WTC11 (cell line): ENCODE measurements at regions not wholly inside any gene's neighbourhood (a gene's known extent, or its start where the extent isn't known, plus 50 kb on each side); places are given as distances from the start of the nearest gene placed in this dataset.

Experiments used
- ATAC-seq: fragments of 200-7000 bp; cut with Tn5 transposase; 2 replicates; pipeline ENCODE4 v1.10.0; 2021; ENCODE audit warnings: mild to moderate bottlenecking, moderate library complexity
- CTCF ChIA-PET: fragments of 300-600 bp; sonication (Branson Sonifier 250); formaldehyde crosslinking; loops from one replicate; lab custom pipeline; 2021; ENCODE audit warnings: antibody characterized with exemption; lab: Charles Lee
- POLR2A ChIA-PET: fragments of 350-600 bp; sonication (Branson Sonifier 250); formaldehyde crosslinking; loops from one replicate; lab custom pipeline; 2021; ENCODE audit warnings: antibody characterized with exemption; lab: Charles Lee
- DNase-seq: peaks from one replicate; pipeline ENCODE4 v3.0.0; 2021; ENCODE audit warnings: low spot score
- H3K27ac Mint-ChIP-seq: 2 replicates; pipeline ENCODE4 v1.8.0; 2021; ENCODE audit warnings: mixed read lengths
- H3K27me3 Mint-ChIP-seq: 2 replicates; pipeline ENCODE4 v1.8.0; 2021; ENCODE audit warnings: low read depth, mild to moderate bottlenecking, moderate library complexity, mixed read lengths
- H3K36me3 Mint-ChIP-seq: 2 replicates; pipeline ENCODE4 v1.8.0; 2021; ENCODE audit warnings: mixed read lengths
- H3K4me1 Mint-ChIP-seq: 2 replicates; pipeline ENCODE4 v1.8.0; 2022; ENCODE audit warnings: mixed read lengths
- H3K4me3 Mint-ChIP-seq: 2 replicates; pipeline ENCODE4 v1.8.0; 2021; ENCODE audit warnings: mild to moderate bottlenecking, moderate library complexity, mixed read lengths
- H3K9me3 Mint-ChIP-seq: 2 replicates; pipeline ENCODE4 v1.8.0; 2021; ENCODE audit warnings: mixed read lengths
- ERG ChIP-seq: fragments of 250-450 bp; sonication (Bioruptor Pico); IDR thresholded peaks from 2 replicates; pipeline ENCODE4 v1.8.0; 2021; ENCODE audit warnings: mild to moderate bottlenecking
- FOXJ3 ChIP-seq: sonication (generic); formaldehyde crosslinking; IDR thresholded peaks from 2 replicates; pipeline ENCODE4 v1.9.0; 2021; ENCODE audit warnings: missing genetic modification reagents, mild to moderate bottlenecking, borderline replicate concordance
- FOXP1 ChIP-seq: sonication (generic); formaldehyde crosslinking; IDR thresholded peaks from 2 replicates; pipeline ENCODE4 v1.8.0; 2022; ENCODE audit warnings: missing genetic modification reagents, mild to moderate bottlenecking, moderate library complexity, borderline replicate concordance
- GRHL2 ChIP-seq: fragments of 250-450 bp; sonication (Bioruptor Pico); IDR thresholded peaks from 2 replicates; pipeline ENCODE4 v1.8.0; 2022; ENCODE audit warnings: mild to moderate bottlenecking, moderate library complexity; ENCODE audit not compliant: insufficient replicate concordance, severe bottlenecking
- NFYB ChIP-seq: sonication (generic); formaldehyde crosslinking; conservative IDR thresholded peaks from 2 replicates; pipeline ENCODE4 v1.8.0; 2022; ENCODE audit warnings: low read depth, missing genetic modification reagents
- OVOL2 ChIP-seq: fragments of 250-450 bp; sonication (Bioruptor Pico); IDR thresholded peaks from 2 replicates; pipeline ENCODE4 v1.9.0; 2021; ENCODE audit warnings: mild to moderate bottlenecking, borderline replicate concordance
- RORB ChIP-seq: fragments of 250-450 bp; sonication (Bioruptor Pico); IDR thresholded peaks from 2 replicates; pipeline ENCODE4 v1.9.0; 2021; ENCODE audit warnings: mild to moderate bottlenecking
- STAT6 ChIP-seq: sonication (generic); formaldehyde crosslinking; conservative IDR thresholded peaks from 2 replicates; pipeline ENCODE4 v1.8.1; 2023; ENCODE audit warnings: mild to moderate bottlenecking, low read depth, missing genetic modification reagents, moderate library complexity
- TEAD1 ChIP-seq: sonication (generic); formaldehyde crosslinking; IDR thresholded peaks from 2 replicates; pipeline ENCODE4 v1.8.0; 2022; ENCODE audit warnings: mild to moderate bottlenecking, missing genetic modification reagents
- USF2 ChIP-seq: sonication (generic); formaldehyde crosslinking; IDR thresholded peaks from 2 replicates; pipeline ENCODE4 v1.8.1; 2023; ENCODE audit warnings: mild to moderate bottlenecking, missing genetic modification reagents, moderate library complexity
- ZNF263 ChIP-seq: sonication (generic); formaldehyde crosslinking; IDR thresholded peaks from 2 replicates; pipeline ENCODE4 v1.8.1; 2022; ENCODE audit warnings: low read depth, mild to moderate bottlenecking, moderate library complexity, missing genetic modification reagents
- ZSCAN18 ChIP-seq: fragments of 250-450 bp; sonication (Bioruptor Pico); IDR thresholded peaks from 2 replicates; pipeline ENCODE4 v2.1.2; 2022; ENCODE audit warnings: mild to moderate bottlenecking, moderate library complexity
- TF ChIP-seq, protein P1 (sequence below): sonication (generic); formaldehyde crosslinking; IDR thresholded peaks from 2 replicates; pipeline ENCODE4 v1.8.1; 2023; ENCODE audit warnings: mild to moderate bottlenecking, missing genetic modification reagents
- TF ChIP-seq, protein P2 (sequence below): sonication (generic); formaldehyde crosslinking; IDR thresholded peaks from 2 replicates; pipeline ENCODE4 v1.8.1; 2023; ENCODE audit warnings: mild to moderate bottlenecking, missing genetic modification reagents
- TF ChIP-seq, protein P3 (sequence below): fragments of 250-450 bp; sonication (Bioruptor Pico); IDR thresholded peaks from 2 replicates; pipeline ENCODE4 v1.9.0; 2021; ENCODE audit warnings: mild to moderate bottlenecking, borderline replicate concordance
- TF ChIP-seq, protein P4 (sequence below): sonication (generic); formaldehyde crosslinking; IDR thresholded peaks from 2 replicates; pipeline ENCODE4 v1.8.0; 2023; ENCODE audit warnings: missing genetic modification reagents, mild to moderate bottlenecking, borderline replicate concordance

GRCh38 chr6:169034516-169035167 is 219.0 kb downstream of the THBS2 start:
- ChIA-PET POLR2A (no interaction called here), CTCF (no interaction called here)
- Mint-ChIP-seq H3K4me1 (0 out of 2 replicates have a peak, but pooled peaks cover under 1% of the 10 kb centered on the region), H3K4me3 (no peak overlapping the region), H3K36me3 (peaks cover 31% of the 10 kb centered on the region), H3K9me3 (peaks cover 42% of the 10 kb centered on the region), H3K27me3 (no peaks in the 10 kb centered on the region), H3K27ac (no peak overlapping the region)
- ATAC-seq (no peak), DNase-seq (no peak)
- TF ChIP-seq ZNF263 (CRISPR knock-in tag) (no peak), NFYB (CRISPR knock-in tag) (no peak), STAT6 (CRISPR knock-in tag) (no peak), ERG (CRISPR knock-in tag) (no peak), TEAD1 (CRISPR knock-in tag) (no peak), FOXP1 (CRISPR knock-in tag) (no peak), RORB (CRISPR knock-in tag) (no peak), OVOL2 (CRISPR knock-in tag) (no peak), ZSCAN18 (no peak), GRHL2 (CRISPR knock-in tag) (no peak), FOXJ3 (CRISPR knock-in tag) (no peak), USF2 (no peak)
- TF ChIP-seq, protein P1, sequence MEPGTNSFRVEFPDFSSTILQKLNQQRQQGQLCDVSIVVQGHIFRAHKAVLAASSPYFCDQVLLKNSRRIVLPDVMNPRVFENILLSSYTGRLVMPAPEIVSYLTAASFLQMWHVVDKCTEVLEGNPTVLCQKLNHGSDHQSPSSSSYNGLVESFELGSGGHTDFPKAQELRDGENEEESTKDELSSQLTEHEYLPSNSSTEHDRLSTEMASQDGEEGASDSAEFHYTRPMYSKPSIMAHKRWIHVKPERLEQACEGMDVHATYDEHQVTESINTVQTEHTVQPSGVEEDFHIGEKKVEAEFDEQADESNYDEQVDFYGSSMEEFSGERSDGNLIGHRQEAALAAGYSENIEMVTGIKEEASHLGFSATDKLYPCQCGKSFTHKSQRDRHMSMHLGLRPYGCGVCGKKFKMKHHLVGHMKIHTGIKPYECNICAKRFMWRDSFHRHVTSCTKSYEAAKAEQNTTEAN (CRISPR knock-in tag): no peak
- TF ChIP-seq, protein P2, sequence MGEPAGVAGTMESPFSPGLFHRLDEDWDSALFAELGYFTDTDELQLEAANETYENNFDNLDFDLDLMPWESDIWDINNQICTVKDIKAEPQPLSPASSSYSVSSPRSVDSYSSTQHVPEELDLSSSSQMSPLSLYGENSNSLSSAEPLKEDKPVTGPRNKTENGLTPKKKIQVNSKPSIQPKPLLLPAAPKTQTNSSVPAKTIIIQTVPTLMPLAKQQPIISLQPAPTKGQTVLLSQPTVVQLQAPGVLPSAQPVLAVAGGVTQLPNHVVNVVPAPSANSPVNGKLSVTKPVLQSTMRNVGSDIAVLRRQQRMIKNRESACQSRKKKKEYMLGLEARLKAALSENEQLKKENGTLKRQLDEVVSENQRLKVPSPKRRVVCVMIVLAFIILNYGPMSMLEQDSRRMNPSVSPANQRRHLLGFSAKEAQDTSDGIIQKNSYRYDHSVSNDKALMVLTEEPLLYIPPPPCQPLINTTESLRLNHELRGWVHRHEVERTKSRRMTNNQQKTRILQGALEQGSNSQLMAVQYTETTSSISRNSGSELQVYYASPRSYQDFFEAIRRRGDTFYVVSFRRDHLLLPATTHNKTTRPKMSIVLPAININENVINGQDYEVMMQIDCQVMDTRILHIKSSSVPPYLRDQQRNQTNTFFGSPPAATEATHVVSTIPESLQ (CRISPR knock-in tag): no peak
- TF ChIP-seq, protein P3, sequence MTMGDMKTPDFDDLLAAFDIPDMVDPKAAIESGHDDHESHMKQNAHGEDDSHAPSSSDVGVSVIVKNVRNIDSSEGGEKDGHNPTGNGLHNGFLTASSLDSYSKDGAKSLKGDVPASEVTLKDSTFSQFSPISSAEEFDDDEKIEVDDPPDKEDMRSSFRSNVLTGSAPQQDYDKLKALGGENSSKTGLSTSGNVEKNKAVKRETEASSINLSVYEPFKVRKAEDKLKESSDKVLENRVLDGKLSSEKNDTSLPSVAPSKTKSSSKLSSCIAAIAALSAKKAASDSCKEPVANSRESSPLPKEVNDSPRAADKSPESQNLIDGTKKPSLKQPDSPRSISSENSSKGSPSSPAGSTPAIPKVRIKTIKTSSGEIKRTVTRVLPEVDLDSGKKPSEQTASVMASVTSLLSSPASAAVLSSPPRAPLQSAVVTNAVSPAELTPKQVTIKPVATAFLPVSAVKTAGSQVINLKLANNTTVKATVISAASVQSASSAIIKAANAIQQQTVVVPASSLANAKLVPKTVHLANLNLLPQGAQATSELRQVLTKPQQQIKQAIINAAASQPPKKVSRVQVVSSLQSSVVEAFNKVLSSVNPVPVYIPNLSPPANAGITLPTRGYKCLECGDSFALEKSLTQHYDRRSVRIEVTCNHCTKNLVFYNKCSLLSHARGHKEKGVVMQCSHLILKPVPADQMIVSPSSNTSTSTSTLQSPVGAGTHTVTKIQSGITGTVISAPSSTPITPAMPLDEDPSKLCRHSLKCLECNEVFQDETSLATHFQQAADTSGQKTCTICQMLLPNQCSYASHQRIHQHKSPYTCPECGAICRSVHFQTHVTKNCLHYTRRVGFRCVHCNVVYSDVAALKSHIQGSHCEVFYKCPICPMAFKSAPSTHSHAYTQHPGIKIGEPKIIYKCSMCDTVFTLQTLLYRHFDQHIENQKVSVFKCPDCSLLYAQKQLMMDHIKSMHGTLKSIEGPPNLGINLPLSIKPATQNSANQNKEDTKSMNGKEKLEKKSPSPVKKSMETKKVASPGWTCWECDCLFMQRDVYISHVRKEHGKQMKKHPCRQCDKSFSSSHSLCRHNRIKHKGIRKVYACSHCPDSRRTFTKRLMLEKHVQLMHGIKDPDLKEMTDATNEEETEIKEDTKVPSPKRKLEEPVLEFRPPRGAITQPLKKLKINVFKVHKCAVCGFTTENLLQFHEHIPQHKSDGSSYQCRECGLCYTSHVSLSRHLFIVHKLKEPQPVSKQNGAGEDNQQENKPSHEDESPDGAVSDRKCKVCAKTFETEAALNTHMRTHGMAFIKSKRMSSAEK (CRISPR knock-in tag): no peak
- TF ChIP-seq, protein P4, sequence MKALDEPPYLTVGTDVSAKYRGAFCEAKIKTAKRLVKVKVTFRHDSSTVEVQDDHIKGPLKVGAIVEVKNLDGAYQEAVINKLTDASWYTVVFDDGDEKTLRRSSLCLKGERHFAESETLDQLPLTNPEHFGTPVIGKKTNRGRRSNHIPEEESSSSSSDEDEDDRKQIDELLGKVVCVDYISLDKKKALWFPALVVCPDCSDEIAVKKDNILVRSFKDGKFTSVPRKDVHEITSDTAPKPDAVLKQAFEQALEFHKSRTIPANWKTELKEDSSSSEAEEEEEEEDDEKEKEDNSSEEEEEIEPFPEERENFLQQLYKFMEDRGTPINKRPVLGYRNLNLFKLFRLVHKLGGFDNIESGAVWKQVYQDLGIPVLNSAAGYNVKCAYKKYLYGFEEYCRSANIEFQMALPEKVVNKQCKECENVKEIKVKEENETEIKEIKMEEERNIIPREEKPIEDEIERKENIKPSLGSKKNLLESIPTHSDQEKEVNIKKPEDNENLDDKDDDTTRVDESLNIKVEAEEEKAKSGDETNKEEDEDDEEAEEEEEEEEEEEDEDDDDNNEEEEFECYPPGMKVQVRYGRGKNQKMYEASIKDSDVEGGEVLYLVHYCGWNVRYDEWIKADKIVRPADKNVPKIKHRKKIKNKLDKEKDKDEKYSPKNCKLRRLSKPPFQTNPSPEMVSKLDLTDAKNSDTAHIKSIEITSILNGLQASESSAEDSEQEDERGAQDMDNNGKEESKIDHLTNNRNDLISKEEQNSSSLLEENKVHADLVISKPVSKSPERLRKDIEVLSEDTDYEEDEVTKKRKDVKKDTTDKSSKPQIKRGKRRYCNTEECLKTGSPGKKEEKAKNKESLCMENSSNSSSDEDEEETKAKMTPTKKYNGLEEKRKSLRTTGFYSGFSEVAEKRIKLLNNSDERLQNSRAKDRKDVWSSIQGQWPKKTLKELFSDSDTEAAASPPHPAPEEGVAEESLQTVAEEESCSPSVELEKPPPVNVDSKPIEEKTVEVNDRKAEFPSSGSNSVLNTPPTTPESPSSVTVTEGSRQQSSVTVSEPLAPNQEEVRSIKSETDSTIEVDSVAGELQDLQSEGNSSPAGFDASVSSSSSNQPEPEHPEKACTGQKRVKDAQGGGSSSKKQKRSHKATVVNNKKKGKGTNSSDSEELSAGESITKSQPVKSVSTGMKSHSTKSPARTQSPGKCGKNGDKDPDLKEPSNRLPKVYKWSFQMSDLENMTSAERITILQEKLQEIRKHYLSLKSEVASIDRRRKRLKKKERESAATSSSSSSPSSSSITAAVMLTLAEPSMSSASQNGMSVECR (CRISPR knock-in tag): no peak
